ENCODE measurements at regions not wholly inside any gene's neighbourhood (a gene's known extent, or its start where the extent isn't known, plus 50 kb on each side); places are given as distances from the start of the nearest gene placed in this dataset.

DNA sequence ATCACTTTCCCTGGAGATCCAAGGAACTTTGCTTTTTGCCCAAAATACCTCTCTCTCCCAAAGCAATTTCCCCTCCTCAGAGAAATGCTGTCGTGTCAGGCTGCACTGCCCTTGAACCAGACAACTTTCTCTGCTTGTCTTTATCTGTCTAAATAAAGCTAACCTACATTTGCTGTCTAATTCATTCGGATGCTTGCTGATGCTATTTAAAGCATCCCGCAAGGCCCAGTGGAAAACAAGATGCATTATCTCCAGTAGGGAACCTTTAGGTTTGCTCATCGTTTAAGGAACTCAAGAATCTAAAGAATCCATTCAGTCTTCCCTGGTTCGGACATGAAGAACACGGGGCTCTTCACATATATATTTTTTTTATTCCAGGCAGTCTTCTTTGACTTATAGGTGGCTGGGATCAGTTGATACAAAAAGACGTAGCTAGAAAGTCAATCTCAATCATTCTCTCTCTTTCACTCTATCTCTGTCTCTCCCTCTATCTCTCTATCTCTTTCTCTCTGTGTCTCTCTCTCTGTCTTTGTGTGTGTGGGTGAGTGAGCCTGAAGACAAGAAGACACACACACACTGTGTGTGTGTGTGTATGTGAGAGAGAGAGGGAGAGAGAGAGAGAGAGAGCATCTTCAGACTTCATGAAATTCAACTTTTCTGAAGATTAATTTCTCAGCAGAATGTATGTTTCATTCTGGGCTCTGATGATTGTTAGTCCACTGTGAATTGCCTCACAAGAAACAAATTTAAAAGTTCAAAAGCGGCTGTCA is 92.8 kb upstream of the MKLN1 start:
- dilution Hi-C loops (cut with MboI; ENCODE audit: extremely low pct_ligation_motif_present, low sequenced_read_pairs), result no loop called here
- no peaks in the 10 kb centered on the region for H4K20me1 ChIP-seq (replicated peaks; ENCODE audit: control insufficient read depth, extremely low read depth, insufficient read depth, low read length)
- POLR2A ChIA-PET, result interaction anchor here (1.7 kb wide), 1 partner anchor 9 kb away, joined by 7 read pairs; no protein-coding TSS in a partner anchor
- no peak for FAIRE-seq
- peak overlapping the region in 1 of 3 experiments; percentile 47 for H3K4me3 ChIP-seq (replicated peaks in 1 of 3; ENCODE audit: insufficient read depth in 1 of 3, low read depth in 1 of 3, low read length in 3 of 3)
- H2AFZ ChIP-seq (ENCODE audit: low read depth, low read length), result peak overlapping the region; percentile 52
- TSS peak; percentile 96 for BruUV-seq (replicated peaks)
- H3K27me3 ChIP-seq (ENCODE audit: control insufficient read depth in 2 of 2, insufficient read depth in 2 of 2, low read length in 2 of 2), result no peaks in the 10 kb centered on the region
- CTCF ChIA-PET, result interaction anchor here (0.8 to 0.9 kb wide), 2 partner anchors 9 to 14 kb away, joined by 3 to 5 read pairs; no protein-coding TSS in a partner anchor
- peaks cover 33% of the 10 kb centered on the region for H3K4me1 ChIP-seq (ENCODE audit: control insufficient read depth, extremely low read depth, insufficient read depth, low read length)
- H3K79me2 ChIP-seq (ENCODE audit: control insufficient read depth, insufficient read depth, low read length), result no peaks in the 10 kb centered on the region
- peak overlapping the region; percentile 79 for H3K9ac ChIP-seq (replicated peaks; ENCODE audit: extremely low read depth, insufficient read depth, low read length)
- no peaks in the 10 kb centered on the region for H3K9me1 ChIP-seq (replicated peaks; ENCODE audit: control insufficient read depth, extremely low read depth, insufficient read depth, low read length)
- intact Hi-C loops (cut with micrococcal nuclease), result loop anchor here (1.0 kb wide), 3 partner anchors 9 to 163 kb away; no protein-coding TSS in a partner anchor
- no peak for DNase-seq (ENCODE audit: low read depth, low spot score)
- no peak for TF ChIP-seq FOS (IDR thresholded peaks at IDR 0.05; ENCODE audit: borderline replicate concordance, insufficient read depth, low read length)
- TF ChIP-seq MYC (IDR thresholded peaks at IDR 0.05; ENCODE audit: low read depth, low read length), result no peak
- TF ChIP-seq, protein P1, sequence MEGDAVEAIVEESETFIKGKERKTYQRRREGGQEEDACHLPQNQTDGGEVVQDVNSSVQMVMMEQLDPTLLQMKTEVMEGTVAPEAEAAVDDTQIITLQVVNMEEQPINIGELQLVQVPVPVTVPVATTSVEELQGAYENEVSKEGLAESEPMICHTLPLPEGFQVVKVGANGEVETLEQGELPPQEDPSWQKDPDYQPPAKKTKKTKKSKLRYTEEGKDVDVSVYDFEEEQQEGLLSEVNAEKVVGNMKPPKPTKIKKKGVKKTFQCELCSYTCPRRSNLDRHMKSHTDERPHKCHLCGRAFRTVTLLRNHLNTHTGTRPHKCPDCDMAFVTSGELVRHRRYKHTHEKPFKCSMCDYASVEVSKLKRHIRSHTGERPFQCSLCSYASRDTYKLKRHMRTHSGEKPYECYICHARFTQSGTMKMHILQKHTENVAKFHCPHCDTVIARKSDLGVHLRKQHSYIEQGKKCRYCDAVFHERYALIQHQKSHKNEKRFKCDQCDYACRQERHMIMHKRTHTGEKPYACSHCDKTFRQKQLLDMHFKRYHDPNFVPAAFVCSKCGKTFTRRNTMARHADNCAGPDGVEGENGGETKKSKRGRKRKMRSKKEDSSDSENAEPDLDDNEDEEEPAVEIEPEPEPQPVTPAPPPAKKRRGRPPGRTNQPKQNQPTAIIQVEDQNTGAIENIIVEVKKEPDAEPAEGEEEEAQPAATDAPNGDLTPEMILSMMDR (IDR thresholded peaks at IDR 0.05; ENCODE audit: extremely low read depth in 1 of 2, insufficient read depth in 1 of 2, low read depth in 1 of 2, low read length in 2 of 2), result no peak
- no peak for TF ChIP-seq POLR2AphosphoS5 (IDR thresholded peaks at IDR 0.05; ENCODE audit: insufficient read depth, low read depth, low read length)
- no peaks in the 10 kb centered on the region for H3K36me3 ChIP-seq (ENCODE audit: control insufficient read depth in 2 of 2, extremely low read depth in 1 of 2, insufficient read depth in 2 of 2, low read length in 2 of 2)
- peak overlapping the region; percentile 95 for H3K27ac ChIP-seq (ENCODE audit: insufficient read depth, low read depth, low read length)
- H3K9me3 ChIP-seq (replicated peaks; ENCODE audit: control insufficient read depth, insufficient read depth, low read length), result no peaks in the 10 kb centered on the region
- peak overlapping the region; percentile 74 for H3K4me2 ChIP-seq (ENCODE audit: insufficient read depth, low read length)
